NCI-H2107 treated with DMSO at 0.1 percent for 48 hours (cell line): ENCODE measurements at regions not wholly inside any gene's neighbourhood (a gene's known extent, or its start where the extent isn't known, plus 50 kb on each side); places are given as distances from the start of the nearest gene placed in this dataset.
"Not testable (repeated sequence)": the region's sequence is repeated elsewhere in the genome, so short reads cannot be mapped to it uniquely, and the experiment has no call there.

ENCODE experiments used
- DNase-seq: peaks from one replicate; lab custom pipeline; 2025; ENCODE audit not compliant: unreplicated experiment; lab: John Stamatoyannopoulos, UW

DNA sequence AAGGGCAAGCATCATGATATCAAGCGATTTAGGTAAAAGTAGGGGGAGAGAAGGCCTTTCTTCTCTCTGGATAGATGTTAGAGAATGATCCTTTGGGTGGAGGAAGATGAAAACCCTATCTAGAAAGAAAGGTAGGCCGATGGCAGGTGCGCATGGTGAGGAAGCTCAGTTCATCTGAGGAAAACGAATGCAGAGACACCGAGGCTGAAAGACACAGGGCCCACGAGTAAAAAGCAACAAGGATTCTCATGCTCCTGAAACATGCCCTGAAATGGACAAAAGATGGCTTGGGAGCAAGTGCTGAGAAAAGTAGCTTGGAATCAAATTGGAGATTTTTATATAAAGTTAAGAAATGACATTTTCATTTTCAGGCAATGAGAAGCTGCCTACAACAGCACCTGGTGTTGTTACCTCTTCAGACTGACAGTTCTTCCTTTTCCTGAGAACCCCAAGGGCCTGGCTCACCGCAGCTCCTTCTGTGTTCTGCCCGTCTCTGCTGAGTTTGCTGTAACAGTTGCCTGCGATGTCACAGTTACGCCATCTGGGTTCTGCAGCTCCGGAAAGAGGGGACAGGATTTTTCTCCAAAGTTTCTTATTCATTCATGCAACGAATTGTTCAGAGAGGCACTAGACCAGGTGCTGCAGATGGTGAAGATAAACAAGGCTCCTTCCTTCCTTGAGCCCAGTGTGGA lies 402.0 kb upstream of the KLF6 start:
- DNase-seq = no peak

- DNase-seq = no peak
Observed at GRCh38 chr10:4183761-4184261, 398.8 kb upstream of the KLF6 start.

- DNase-seq = no peak
Observed at GRCh38 chr10:4181621-4182049, 396.6 kb upstream of the KLF6 start.

GRCh38 chr10:4181081-4181480 lies 396.1 kb upstream of the KLF6 start:
- DNase-seq = no peak

DNA sequence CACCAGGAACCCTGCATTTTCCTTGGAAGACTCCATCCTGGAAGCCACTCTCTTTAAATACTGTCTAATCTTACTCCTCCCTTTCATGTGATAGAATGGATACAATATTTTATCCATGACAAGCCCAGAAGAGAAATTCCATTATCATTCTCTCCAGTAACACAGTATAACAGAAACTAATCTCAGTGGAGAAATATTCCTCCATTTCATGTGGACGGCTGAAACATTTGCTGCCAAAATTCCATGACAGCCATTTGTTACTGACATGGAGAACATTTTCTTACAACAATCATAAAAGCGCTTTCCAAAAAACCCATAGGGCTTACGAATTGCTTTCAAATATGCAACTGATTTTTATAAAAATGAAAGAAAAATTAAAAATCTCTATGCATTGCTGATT lies 392.8 kb upstream of the KLF6 start:
- no peak for DNase-seq

DNA sequence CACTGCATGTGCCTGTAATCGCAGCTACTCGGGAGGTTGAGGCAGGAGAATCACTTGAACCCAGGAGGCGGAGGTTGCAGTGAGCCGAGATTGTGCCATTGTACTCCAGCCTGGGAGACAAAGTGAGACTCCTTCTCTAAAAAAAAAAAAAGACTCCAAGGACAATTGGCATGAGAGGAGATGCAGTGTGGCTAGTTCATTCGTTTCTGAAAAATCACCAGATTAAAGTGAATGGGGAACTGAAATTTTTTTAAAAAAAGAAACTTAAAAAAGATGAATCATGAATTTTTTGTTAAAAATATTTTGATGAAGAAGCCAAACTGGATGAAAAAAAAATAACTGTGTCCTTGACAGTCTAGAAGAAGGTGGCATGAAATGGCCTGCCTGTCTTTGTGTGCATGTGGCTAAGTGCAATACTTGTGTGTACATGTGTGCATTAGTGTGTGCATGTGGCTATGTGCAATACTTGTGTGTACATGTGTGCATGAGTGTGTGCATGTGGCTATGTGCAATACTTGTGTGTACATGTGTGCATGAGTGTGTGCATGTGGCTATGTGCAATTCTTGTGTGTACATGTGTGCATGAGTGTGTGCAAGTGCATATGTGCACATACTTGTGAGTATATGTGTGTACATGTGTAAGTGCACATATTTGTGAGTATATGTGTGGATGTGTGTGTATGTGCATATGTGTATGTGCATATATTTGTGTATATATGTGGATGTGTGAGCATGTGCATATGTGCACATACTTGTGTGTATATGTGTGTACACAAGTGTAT lies 391.7 kb upstream of the KLF6 start:
- DNase-seq = no peak

GRCh38 chr10:4174197-4174596 lies 389.2 kb upstream of the KLF6 start:
- no peak for DNase-seq

DNA sequence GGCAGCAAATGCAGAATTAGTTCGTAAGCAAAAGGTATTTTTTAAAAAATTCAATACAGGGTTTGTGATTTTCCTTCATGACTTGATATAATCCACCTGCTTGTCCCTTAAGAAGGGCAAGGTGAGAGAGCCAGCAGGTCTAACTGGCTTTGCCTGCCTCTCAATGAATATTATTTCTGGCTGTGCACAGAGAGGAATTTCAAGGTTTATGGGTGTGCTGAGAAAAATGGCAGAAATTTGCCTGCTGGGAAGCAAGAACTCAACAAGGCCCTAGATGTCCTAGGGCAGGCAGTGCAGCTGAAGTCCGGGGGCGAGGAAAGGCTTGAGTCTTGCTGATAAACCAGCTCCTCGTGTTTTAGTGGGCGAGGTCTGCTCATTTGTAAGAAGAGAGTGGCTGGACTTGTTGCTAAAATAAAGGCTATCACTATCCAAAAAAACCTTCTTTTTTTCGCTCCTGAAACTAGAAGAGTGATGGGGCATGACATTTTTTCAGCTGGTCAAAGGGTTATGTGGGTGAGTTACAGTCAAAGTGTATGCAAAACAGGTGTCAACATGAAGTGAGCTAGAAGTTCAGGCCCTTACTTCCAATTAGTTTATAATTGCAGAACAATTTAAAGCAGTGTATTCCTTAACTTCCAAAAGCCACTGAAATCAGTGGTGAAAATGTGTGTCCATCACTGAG lies 385.8 kb upstream of the KLF6 start:
- no peak for DNase-seq

- DNase-seq = no peak
Observed at GRCh38 chr10:4170181-4170580, 385.2 kb upstream of the KLF6 start.

DNA sequence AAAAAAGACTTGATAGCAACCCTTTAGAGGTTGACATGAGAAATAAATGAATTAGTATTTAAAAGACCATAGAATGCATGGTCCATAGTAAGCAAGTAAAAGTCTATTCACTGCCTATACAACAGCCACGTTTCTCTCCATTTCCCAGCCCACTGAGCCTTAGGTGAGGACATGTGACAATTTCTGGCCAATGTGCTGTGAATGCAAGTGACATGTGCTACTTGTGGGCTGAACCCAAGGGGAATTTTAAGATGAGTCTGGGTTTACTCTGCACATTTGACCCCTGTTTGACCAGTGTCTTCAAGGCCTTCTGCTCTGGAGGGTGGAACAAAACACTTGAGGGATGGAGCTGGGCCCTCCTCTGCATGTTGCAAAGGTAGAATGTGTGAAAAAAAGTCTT lies 384.4 kb upstream of the KLF6 start:
- DNase-seq = no peak

- DNase-seq = no peak
Observed at GRCh38 chr10:4167216-4167615, 382.2 kb upstream of the KLF6 start.

GRCh38 chr10:4162571-4163286 lies 377.7 kb upstream of the KLF6 start:
- no peak for DNase-seq

DNA sequence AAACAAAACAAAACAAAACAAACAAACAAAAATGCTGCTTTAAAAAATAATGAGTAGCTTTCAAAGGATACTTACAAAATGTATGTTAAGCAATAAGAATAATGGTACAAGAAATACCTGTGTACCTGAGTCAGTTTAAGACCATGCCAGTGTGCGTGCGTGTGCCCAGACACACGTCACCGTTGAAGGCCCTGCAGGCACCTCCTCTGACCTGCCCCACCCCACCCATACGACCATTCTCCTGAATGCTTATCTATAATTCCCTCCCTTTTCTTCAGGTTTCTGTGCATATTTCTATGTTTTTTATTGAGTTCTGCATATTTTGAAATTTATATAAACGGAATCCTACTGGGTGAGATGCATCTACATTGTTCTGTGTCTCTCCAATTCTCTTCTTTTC lies 374.2 kb upstream of the KLF6 start:
- no peak for DNase-seq

DNA sequence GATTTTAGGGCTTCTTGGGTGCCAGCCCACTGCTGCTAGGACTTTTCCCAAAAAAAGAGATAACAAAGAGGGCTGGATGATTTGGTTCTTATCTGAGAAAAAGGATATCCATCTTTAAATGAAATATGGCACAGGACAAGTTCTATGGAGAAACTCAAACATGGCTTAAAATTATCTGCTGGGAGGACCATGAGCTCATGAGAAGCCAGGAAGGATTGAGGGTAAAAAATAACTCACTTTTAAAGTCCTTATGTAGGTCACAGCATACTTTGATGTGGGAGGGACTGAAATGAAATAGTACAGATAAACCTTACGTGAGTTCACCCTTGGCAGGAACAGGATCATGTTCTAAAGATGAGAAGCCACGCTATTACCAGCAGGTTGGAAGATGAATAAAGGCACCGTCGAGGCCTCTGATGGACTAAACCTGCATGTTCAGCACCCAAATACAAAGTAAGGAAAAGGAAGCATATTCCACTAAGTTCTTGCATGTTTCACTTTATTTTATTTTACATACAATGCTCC lies 369.2 kb upstream of the KLF6 start:
- no peak for DNase-seq

- no peak for DNase-seq
Observed at GRCh38 chr10:4151466-4151865, 366.5 kb upstream of the KLF6 start.

DNA sequence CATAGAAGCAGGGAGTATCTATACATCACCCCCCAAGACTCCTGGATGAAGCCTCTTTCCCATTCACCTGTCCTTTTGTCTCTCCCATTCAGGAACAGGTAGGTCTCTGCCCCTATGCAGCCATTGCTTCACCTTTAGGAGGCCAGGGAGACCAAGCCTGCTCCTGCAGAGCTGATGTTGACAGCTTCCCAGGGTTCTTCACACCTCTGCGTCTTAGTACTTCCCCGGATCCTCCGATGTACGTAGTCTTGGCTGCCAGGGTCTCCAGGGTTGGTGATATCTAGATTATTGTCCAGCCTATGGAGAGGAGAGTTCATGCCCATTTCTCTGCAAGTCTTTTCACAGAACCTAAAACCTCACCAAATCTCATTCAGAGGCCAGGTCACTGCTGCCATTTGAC lies 365.7 kb upstream of the KLF6 start:
- DNase-seq = no peak

DNA sequence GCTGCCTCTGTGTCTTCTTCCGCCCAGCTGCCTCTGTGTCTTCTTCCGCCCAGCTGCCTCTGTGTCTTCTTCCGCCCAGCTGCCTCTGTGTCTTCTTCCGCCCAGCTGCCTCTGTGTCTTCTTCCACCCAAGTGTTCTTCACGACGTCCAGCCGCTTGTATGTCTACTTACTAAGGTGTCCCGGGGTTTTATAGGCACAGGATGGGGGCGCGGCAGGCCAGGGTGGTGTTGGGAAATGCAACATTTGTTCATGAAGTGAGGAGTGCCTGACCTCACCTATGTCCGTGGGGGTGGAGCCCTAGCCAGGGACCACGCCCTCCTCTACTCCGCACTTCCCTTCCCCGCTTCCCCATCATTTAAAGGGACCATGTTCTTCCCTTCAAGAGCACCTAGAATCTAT lies 364.5 kb upstream of the KLF6 start:
- DNase-seq = not testable (repeated sequence)

- no peak for DNase-seq
Observed at GRCh38 chr10:4147245-4147644, 362.2 kb upstream of the KLF6 start.

- DNase-seq = no peak
Observed at GRCh38 chr10:4144817-4145216, 359.8 kb upstream of the KLF6 start.

DNA sequence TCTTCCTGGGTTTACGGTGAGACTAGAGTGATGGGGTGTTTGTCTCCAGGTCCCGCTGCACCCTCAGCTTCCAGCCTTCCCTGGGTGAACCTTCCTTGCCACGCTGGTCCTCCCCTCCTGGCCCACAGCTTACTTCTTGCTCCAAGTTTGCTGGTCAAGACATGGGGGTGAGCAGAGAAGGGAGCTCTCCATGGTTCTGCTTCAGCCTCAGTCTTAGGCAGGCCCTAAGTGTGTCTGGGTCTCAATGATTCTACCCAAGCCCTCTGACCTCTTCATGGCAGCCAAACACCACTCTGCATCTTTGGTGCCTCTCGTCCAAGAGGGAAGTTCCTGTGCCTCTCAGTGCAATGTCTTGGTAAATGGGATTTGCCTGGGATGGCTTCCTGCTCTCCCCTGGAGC lies 356.5 kb upstream of the KLF6 start:
- DNase-seq = no peak

DNA sequence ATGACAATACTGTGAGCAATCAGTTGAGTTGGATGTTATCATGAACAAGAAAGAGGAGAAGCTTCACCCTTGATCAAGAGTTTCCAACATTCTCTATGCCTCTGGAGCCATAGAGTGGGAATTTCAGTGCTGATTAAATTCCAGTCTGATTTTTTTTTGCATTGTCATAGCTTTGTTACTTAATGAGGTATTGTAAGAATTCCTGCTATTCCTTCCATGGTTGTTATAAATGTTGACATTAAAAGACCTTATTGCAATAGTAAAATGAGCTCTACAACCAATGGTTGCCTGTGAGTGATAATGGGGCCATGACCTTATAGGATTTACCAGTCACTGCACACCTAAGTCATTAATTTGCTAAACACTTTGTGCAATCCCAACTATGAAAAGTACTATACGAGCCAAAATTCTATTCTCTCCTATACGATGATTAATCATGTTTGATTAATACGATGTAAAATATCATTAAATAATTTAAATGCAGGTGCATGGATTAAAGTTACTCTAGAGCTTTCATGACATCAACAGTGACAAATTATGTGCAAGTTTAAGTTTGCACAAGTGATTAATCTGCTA lies 353.2 kb upstream of the KLF6 start:
- DNase-seq = no peak
